ENCODE measurements at regions not wholly inside any gene's neighbourhood (a gene's known extent, or its start where the extent isn't known, plus 50 kb on each side); places are given as distances from the start of the nearest gene placed in this dataset.
"Not testable (repeated sequence)": the region's sequence is repeated elsewhere in the genome, so short reads cannot be mapped to it uniquely, and the experiment has no call there.

DNA sequence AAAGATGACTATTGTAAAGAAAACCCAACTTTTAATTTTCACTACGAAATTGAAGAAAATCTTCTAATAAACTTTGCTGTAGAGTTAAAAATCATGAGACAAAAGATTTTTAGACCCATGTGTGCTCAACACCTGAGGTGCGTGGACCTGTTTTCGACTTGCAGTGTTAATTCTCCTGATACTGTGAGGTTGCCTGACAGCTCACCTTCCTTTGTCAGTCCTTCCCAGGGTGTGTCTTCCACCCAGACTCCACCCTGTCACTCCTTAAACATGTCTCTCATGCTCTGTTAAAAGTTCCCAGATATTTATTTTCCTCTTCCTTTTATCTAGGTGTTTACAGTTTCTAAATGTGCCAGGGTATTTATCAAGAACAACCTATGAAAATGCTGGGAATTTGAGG is 151.3 kb upstream of the NT5E start:
- intact Hi-C loops (cut with DNase I) = no loop called here
- H3K36me3 ChIP-seq (replicated peaks in 1 of 2; ENCODE audit: insufficient read depth in 1 of 2, low read depth in 2 of 2) = no peaks in the 10 kb centered on the region
- no peaks in the 10 kb centered on the region for H3K27me3 ChIP-seq
- WGBS, 2 donors = 41 to 49% methylated on average over 3 of the region's 3 CpGs
- ATAC-seq (no peak), DNase-seq (no peak)
- H3K27ac ChIP-seq = no peak overlapping the region
- H3K4me1 ChIP-seq = no peaks in the 10 kb centered on the region
- H3K4me3 ChIP-seq = no peak overlapping the region
- TF ChIP-seq CTCF (IDR thresholded peaks at IDR 0.05) (no peak), POLR2A (IDR thresholded peaks at IDR 0.05) (no peak)
- no peaks in the 10 kb centered on the region for H3K9me3 ChIP-seq

- no peaks in the 10 kb centered on the region for H3K36me3 ChIP-seq (replicated peaks in 1 of 2; ENCODE audit: insufficient read depth in 1 of 2, low read depth in 2 of 2)
- H3K9me3 ChIP-seq = no peaks in the 10 kb centered on the region
- no peak for ATAC-seq
- H3K4me3 ChIP-seq = no peak overlapping the region
- WGBS, 2 donors = 50 to 61% methylated on average over 3 of the region's 3 CpGs
- H3K4me1 ChIP-seq = no peaks in the 10 kb centered on the region
- no peaks in the 10 kb centered on the region for H3K27me3 ChIP-seq
- intact Hi-C loops (cut with DNase I) = no loop called here
- DNase-seq = no peak
- H3K27ac ChIP-seq = no peak overlapping the region
- TF ChIP-seq POLR2A (IDR thresholded peaks at IDR 0.05) (no peak), CTCF (IDR thresholded peaks at IDR 0.05) (no peak)
Measured at GRCh38 chr6:85291326-85291725, 158.6 kb upstream of the NT5E start.

DNA sequence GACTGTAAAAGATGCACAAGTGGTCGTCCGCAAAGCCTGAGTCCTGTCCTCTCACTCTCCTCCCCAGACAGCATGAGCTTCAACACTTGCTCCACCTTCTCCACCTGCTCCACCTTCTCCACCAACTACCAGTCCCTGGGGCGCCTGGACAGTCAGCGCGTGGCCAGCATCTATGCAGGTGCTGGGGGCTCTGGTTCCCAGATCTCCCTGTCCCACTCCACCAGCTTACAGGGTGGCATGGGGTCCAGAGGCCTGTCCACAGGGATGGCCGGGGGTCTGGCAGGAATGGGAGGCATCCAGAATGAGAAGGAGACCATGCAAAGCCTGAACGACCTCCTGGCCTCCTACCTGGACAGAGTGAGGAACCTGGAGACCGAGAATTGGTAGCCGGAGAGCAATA is 162.2 kb upstream of the NT5E start:
- Histone ChIP-seq H3K4me3 (no peak overlapping the region), H3K9me3 (no peaks in the 10 kb centered on the region), H3K36me3 (replicated peaks in 1 of 2; ENCODE audit: insufficient read depth in 1 of 2, low read depth in 2 of 2) (no peaks in the 10 kb centered on the region), H3K27ac (no peak overlapping the region), H3K4me1 (no peaks in the 10 kb centered on the region), H3K27me3 (no peaks in the 10 kb centered on the region)
- TF ChIP-seq CTCF (IDR thresholded peaks at IDR 0.05) (no peak), POLR2A (IDR thresholded peaks at IDR 0.05) (no peak)
- no peak for ATAC-seq
- intact Hi-C loops (cut with DNase I) = no loop called here
- 72 to 74% methylated on average over 9 of the region's 9 CpGs for WGBS, 2 donors
- no peak for DNase-seq

GRCh38 chr6:85287158-85287557 is 162.7 kb upstream of the NT5E start:
- WGBS, 2 donors = 19 to 35% methylated on average over 3 of the region's 3 CpGs
- H3K4me1 ChIP-seq = no peaks in the 10 kb centered on the region
- TF ChIP-seq CTCF (IDR thresholded peaks at IDR 0.05) (no peak), POLR2A (IDR thresholded peaks at IDR 0.05) (no peak)
- ATAC-seq (no peak), DNase-seq (no peak)
- no peak overlapping the region for H3K4me3 ChIP-seq
- H3K9me3 ChIP-seq = no peaks in the 10 kb centered on the region
- no peak overlapping the region for H3K27ac ChIP-seq
- H3K36me3 ChIP-seq (replicated peaks in 1 of 2; ENCODE audit: insufficient read depth in 1 of 2, low read depth in 2 of 2) = no peaks in the 10 kb centered on the region
- intact Hi-C loops (cut with DNase I) = no loop called here
- H3K27me3 ChIP-seq = no peaks in the 10 kb centered on the region

- intact Hi-C loops (cut with DNase I); H3K36me3 ChIP-seq (replicated peaks in 1 of 2; ENCODE audit: insufficient read depth in 1 of 2, low read depth in 2 of 2); ATAC-seq; H3K4me3 ChIP-seq; DNase-seq; H3K27me3 ChIP-seq; H3K9me3 ChIP-seq; H3K4me1 ChIP-seq; H3K27ac ChIP-seq: not testable (repeated sequence)
Measured at GRCh38 chr6:85286507-85286906, 163.4 kb upstream of the NT5E start.
